ENCODE measurements at regions not wholly inside any gene's neighbourhood (a gene's known extent, or its start where the extent isn't known, plus 50 kb on each side); places are given as distances from the start of the nearest gene placed in this dataset.

GRCh38 chr5:124868676-124869075 is 122.2 kb upstream of the ZNF608 start:
- TF ChIP-seq CTCF (IDR thresholded peaks at IDR 0.05; ENCODE audit: control extremely low read depth, extremely low read depth) = no peak
- H3K27ac ChIP-seq (ENCODE audit: low read depth in 1 of 2, low read length in 1 of 2) = no peak overlapping the region
- no peaks in the 10 kb centered on the region for H3K36me3 ChIP-seq (ENCODE audit: control insufficient read depth in 4 of 4, insufficient read depth in 4 of 4, low read length in 4 of 4)
- H3K9me3 ChIP-seq (ENCODE audit: control insufficient read depth in 4 of 4, insufficient read depth in 3 of 4, low read length in 3 of 4) = no peaks in the 10 kb centered on the region
- H3K27me3 ChIP-seq (ENCODE audit: control insufficient read depth in 3 of 3, insufficient read depth in 3 of 3, low read length in 2 of 3) = no peaks in the 10 kb centered on the region
- WGBS, 2 donors = 38 to 66% methylated on average over 2 of the region's 2 CpGs
- peak in 2 of 3 donors; percentile 71 to 77 for DNase-seq
- H3K4me1 ChIP-seq (ENCODE audit: control insufficient read depth in 5 of 5, insufficient read depth in 5 of 5, low read length in 5 of 5) = peaks cover 0 to 76% (median 30%) of the 10 kb centered on the region in 5 donors
- H3K9ac ChIP-seq (ENCODE audit: insufficient read depth in 1 of 2, low read length in 2 of 2) = no peak overlapping the region
- no peak for ATAC-seq (ENCODE audit: insufficient read depth, low FRiP score)
- H3K4me3 ChIP-seq = no peak overlapping the region

DNA sequence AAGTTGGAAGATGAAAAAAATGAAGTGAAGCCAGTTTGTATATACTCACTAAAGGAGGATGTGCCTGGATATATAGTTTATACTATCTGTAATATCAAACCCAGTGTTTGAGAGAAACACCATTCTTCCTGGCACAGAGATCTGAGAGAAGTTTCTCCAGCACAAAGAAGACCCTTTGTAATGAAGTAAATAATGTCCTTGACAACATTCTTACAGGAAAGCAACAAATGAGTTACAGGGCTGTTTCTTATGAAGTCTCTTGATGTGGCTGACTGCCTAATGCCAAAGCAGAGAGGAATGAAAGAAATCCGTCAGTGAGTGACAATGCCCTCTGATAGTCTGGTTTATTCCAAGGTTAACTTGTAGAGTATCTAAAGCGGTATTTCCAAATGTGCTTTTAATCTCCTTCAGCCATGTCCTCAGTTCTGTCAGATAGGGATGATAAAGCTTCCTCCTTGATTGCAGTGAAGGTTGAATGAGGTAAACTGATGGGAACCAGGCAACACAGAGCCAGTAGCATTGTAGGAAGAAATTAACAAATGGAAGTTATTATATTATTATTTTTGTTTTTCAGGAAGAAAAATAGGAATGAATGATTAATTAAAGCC is 123.1 kb upstream of the ZNF608 start:
- Histone ChIP-seq H3K4me3 (no peak overlapping the region), H3K9me3 (ENCODE audit: control insufficient read depth in 4 of 4, insufficient read depth in 3 of 4, low read length in 3 of 4) (no peaks in the 10 kb centered on the region), H3K27me3 (ENCODE audit: control insufficient read depth in 3 of 3, insufficient read depth in 3 of 3, low read length in 2 of 3) (no peaks in the 10 kb centered on the region), H3K27ac (ENCODE audit: low read depth in 1 of 2, low read length in 1 of 2) (no peak overlapping the region), H3K36me3 (ENCODE audit: control insufficient read depth in 4 of 4, insufficient read depth in 4 of 4, low read length in 4 of 4) (no peaks in the 10 kb centered on the region), H3K4me1 (ENCODE audit: control insufficient read depth in 5 of 5, insufficient read depth in 5 of 5, low read length in 5 of 5) (peaks cover 0 to 76% (median 30%) of the 10 kb centered on the region in 5 donors), H3K9ac (ENCODE audit: insufficient read depth in 1 of 2, low read length in 2 of 2) (no peak overlapping the region)
- 51 to 67% methylated on average over 2 of the region's 2 CpGs for WGBS, 2 donors
- ATAC-seq (ENCODE audit: insufficient read depth, low FRiP score) (no peak), DNase-seq (peak; percentile 36 to 94 (median 91))
- TF ChIP-seq CTCF (IDR thresholded peaks at IDR 0.05; ENCODE audit: control extremely low read depth, extremely low read depth) = no peak

GRCh38 chr5:124870070-124870469 is 123.6 kb upstream of the ZNF608 start:
- no peak overlapping the region for H3K27ac ChIP-seq (ENCODE audit: low read depth in 1 of 2, low read length in 1 of 2)
- no peaks in the 10 kb centered on the region for H3K27me3 ChIP-seq (ENCODE audit: control insufficient read depth in 3 of 3, insufficient read depth in 3 of 3, low read length in 2 of 3)
- no peaks in the 10 kb centered on the region for H3K36me3 ChIP-seq (ENCODE audit: control insufficient read depth in 4 of 4, insufficient read depth in 4 of 4, low read length in 4 of 4)
- H3K9me3 ChIP-seq (ENCODE audit: control insufficient read depth in 4 of 4, insufficient read depth in 3 of 4, low read length in 3 of 4) = no peaks in the 10 kb centered on the region
- H3K4me1 ChIP-seq (ENCODE audit: control insufficient read depth in 5 of 5, insufficient read depth in 5 of 5, low read length in 5 of 5) = peaks cover 0 to 76% (median 30%) of the 10 kb centered on the region in 5 donors
- DNase-seq (peak in 2 of 3 donors; percentile 31 to 39), ATAC-seq (ENCODE audit: insufficient read depth, low FRiP score) (no peak)
- no peak for TF ChIP-seq CTCF (IDR thresholded peaks at IDR 0.05; ENCODE audit: control extremely low read depth, extremely low read depth)
- no peak overlapping the region for H3K4me3 ChIP-seq
- 51 to 80% methylated on average over 2 of the region's 2 CpGs for WGBS, 2 donors
- no peak overlapping the region for H3K9ac ChIP-seq (ENCODE audit: insufficient read depth in 1 of 2, low read length in 2 of 2)

DNA sequence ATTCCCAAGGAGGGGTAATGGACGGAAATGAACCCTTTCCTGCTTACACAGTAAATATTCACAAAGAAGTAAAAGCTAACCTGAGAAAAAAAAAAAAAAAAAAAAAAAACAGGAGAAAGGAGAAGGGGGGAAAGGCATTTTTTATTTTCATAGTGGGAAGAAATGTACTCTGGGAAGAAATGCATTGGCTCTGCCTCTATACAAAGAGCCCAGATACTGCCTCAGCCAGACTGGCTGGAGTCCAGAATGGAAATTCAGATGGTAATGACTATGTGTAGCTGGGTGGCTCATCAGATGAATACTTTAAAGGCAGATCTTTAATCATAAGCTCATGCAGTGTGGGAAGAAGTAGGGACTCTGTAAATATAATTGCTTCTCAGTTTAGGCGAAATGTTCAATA is 124.9 kb upstream of the ZNF608 start:
- Histone ChIP-seq H3K9ac (ENCODE audit: insufficient read depth in 1 of 2, low read length in 2 of 2) (no peak overlapping the region), H3K27me3 (ENCODE audit: control insufficient read depth in 3 of 3, insufficient read depth in 3 of 3, low read length in 2 of 3) (no peaks in the 10 kb centered on the region), H3K9me3 (ENCODE audit: control insufficient read depth in 4 of 4, insufficient read depth in 3 of 4, low read length in 3 of 4) (no peaks in the 10 kb centered on the region), H3K27ac (ENCODE audit: low read depth in 1 of 2, low read length in 1 of 2) (no peak overlapping the region), H3K36me3 (ENCODE audit: control insufficient read depth in 4 of 4, insufficient read depth in 4 of 4, low read length in 4 of 4) (no peaks in the 10 kb centered on the region), H3K4me1 (ENCODE audit: control insufficient read depth in 5 of 5, insufficient read depth in 5 of 5, low read length in 5 of 5) (peaks cover 0 to 64% (median 19%) of the 10 kb centered on the region in 5 donors), H3K4me3 (no peak overlapping the region)
- DNase-seq (peak; percentile 60 to 82 (median 81)), ATAC-seq (ENCODE audit: insufficient read depth, low FRiP score) (no peak)
- TF ChIP-seq CTCF (IDR thresholded peaks at IDR 0.05; ENCODE audit: control extremely low read depth, extremely low read depth) = no peak
- WGBS, 2 donors = 83 to 90% methylated on average over 2 of the region's 2 CpGs

Data from lung (tissue), 11 donors.